Activated naive CD4-positive, alpha-beta T cell treated with anti-CD3 and anti-CD28 coated beads, Interleukin-2, amount 10 ng/mL, durations not matched to agents 7 days and 5 days (primary cell): ENCODE measurements at regions not wholly inside any gene's neighbourhood (a gene's known extent, or its start where the extent isn't known, plus 50 kb on each side); places are given as distances from the start of the nearest gene placed in this dataset.

ENCODE experiments used
- CTCF ChIA-PET: fragments of 350-600 bp; sonication (Branson Sonifier 250); formaldehyde crosslinking; loops from one replicate; lab custom pipeline; 2021; ENCODE audit warnings: antibody characterized with exemption; lab: Charles Lee
- DNase-seq: peaks from one replicate; pipeline ENCODE4 v3.0.0-alpha.2; 2020
- H3K27ac Mint-ChIP-seq: one replicate; pipeline ENCODE4 v1.8.0; 2021; ENCODE audit warnings: mild to moderate bottlenecking, moderate library complexity, mixed read lengths
- H3K27me3 Mint-ChIP-seq: one replicate; pipeline ENCODE4 v1.8.0; 2021; ENCODE audit warnings: mild to moderate bottlenecking, mixed read lengths
- H3K36me3 Mint-ChIP-seq: one replicate; pipeline ENCODE4 v1.8.0; 2021; ENCODE audit warnings: mixed read lengths
- H3K4me1 Mint-ChIP-seq: one replicate; pipeline ENCODE4 v1.8.0; 2021; ENCODE audit warnings: mixed read lengths
- H3K4me3 Mint-ChIP-seq: one replicate; pipeline ENCODE4 v1.8.0; 2021; ENCODE audit warnings: mild to moderate bottlenecking, moderate library complexity, mixed read lengths
- H3K9me3 Mint-ChIP-seq: one replicate; pipeline ENCODE4 v1.8.0; 2021; ENCODE audit warnings: mixed read lengths

GRCh38 chr6:165876588-165876987, 213.5 kb upstream of the PDE10A start:
- Mint-ChIP-seq H3K27me3 (peaks cover 7% of the 10 kb centered on the region), H3K27ac (no peak overlapping the region), H3K4me1 (no peaks in the 10 kb centered on the region), H3K36me3 (no peaks in the 10 kb centered on the region), H3K4me3 (no peak overlapping the region), H3K9me3 (no peaks in the 10 kb centered on the region)
- DNase-seq: no peak
- CTCF ChIA-PET: no interaction called here

- H3K27ac Mint-ChIP-seq: no peak overlapping the region
- H3K36me3 Mint-ChIP-seq: no peaks in the 10 kb centered on the region
- H3K9me3 Mint-ChIP-seq: no peaks in the 10 kb centered on the region
- H3K4me3 Mint-ChIP-seq: no peak overlapping the region
- no peaks in the 10 kb centered on the region for H3K4me1 Mint-ChIP-seq
- DNase-seq: no peak
- CTCF ChIA-PET: no interaction called here
- H3K27me3 Mint-ChIP-seq: peaks cover 7% of the 10 kb centered on the region
Observed at GRCh38 chr6:165875946-165876345, 212.9 kb upstream of the PDE10A start.

GRCh38 chr6:165873976-165874375, 210.9 kb upstream of the PDE10A start:
- CTCF ChIA-PET: no interaction called here
- Mint-ChIP-seq H3K4me3 (no peak overlapping the region), H3K27me3 (peaks cover 7% of the 10 kb centered on the region), H3K36me3 (no peaks in the 10 kb centered on the region), H3K27ac (no peak overlapping the region), H3K9me3 (peaks cover 5% of the 10 kb centered on the region), H3K4me1 (no peaks in the 10 kb centered on the region)
- no peak for DNase-seq

- DNase-seq: no peak
- H3K27ac Mint-ChIP-seq: no peak overlapping the region
- no peak overlapping the region for H3K4me3 Mint-ChIP-seq
- H3K36me3 Mint-ChIP-seq: no peaks in the 10 kb centered on the region
- no peaks in the 10 kb centered on the region for H3K4me1 Mint-ChIP-seq
- peaks cover 7% of the 10 kb centered on the region for H3K27me3 Mint-ChIP-seq
- CTCF ChIA-PET: interaction anchor here (0.6 kb wide), 1 partner anchor 103 kb away, joined by 3 read pairs; no protein-coding TSS in a partner anchor
- H3K9me3 Mint-ChIP-seq: peaks cover 5% of the 10 kb centered on the region
Observed at GRCh38 chr6:165872811-165873210, 209.8 kb upstream of the PDE10A start.

- Mint-ChIP-seq H3K27me3 (peaks cover 7% of the 10 kb centered on the region), H3K4me1 (no peaks in the 10 kb centered on the region), H3K4me3 (no peak overlapping the region), H3K27ac (no peak overlapping the region), H3K36me3 (no peaks in the 10 kb centered on the region), H3K9me3 (peaks cover 5% of the 10 kb centered on the region)
- CTCF ChIA-PET: no interaction called here
- DNase-seq: no peak
Observed at GRCh38 chr6:165872311-165872710, 209.3 kb upstream of the PDE10A start.

GRCh38 chr6:165871571-165871970, 208.5 kb upstream of the PDE10A start:
- H3K27ac Mint-ChIP-seq: no peak overlapping the region
- no peak for DNase-seq
- no peaks in the 10 kb centered on the region for H3K36me3 Mint-ChIP-seq
- H3K4me3 Mint-ChIP-seq: no peak overlapping the region
- peaks cover 5% of the 10 kb centered on the region for H3K9me3 Mint-ChIP-seq
- no peaks in the 10 kb centered on the region for H3K4me1 Mint-ChIP-seq
- CTCF ChIA-PET: interaction anchor here (1.0 kb wide), 1 partner anchor 24 kb away, joined by 3 read pairs; no protein-coding TSS in a partner anchor
- peaks cover 3% of the 10 kb centered on the region for H3K27me3 Mint-ChIP-seq

- peaks cover 5% of the 10 kb centered on the region for H3K9me3 Mint-ChIP-seq
- no peak for DNase-seq
- no peaks in the 10 kb centered on the region for H3K4me1 Mint-ChIP-seq
- no peak overlapping the region for H3K4me3 Mint-ChIP-seq
- no peak overlapping the region for H3K27ac Mint-ChIP-seq
- no peaks in the 10 kb centered on the region for H3K27me3 Mint-ChIP-seq
- CTCF ChIA-PET: no interaction called here
- no peaks in the 10 kb centered on the region for H3K36me3 Mint-ChIP-seq
Observed at GRCh38 chr6:165869526-165869925, 206.5 kb upstream of the PDE10A start.

DNA sequence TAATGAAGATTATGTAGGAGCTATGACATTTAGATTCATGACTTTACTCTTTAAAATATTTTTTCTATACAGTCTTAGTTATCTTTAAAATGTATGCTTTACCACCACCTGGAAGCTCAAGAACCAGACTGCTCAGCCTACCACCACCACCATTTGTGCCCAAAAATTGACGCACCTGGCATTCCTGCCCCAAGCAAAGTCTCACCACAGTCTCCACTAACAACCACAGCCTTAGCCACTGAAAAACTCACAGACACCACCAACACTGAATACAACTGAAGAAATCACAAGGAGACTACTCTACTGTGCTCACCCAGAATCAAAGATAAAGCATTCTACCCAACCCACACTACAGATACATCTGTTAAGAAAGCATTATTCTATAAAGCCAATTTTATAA, 201.9 kb upstream of the PDE10A start:
- H3K27me3 Mint-ChIP-seq: peaks cover 3% of the 10 kb centered on the region
- DNase-seq: no peak
- no peaks in the 10 kb centered on the region for H3K4me1 Mint-ChIP-seq
- CTCF ChIA-PET: interaction anchor here (0.7 kb wide), 1 partner anchor 233 kb away, joined by 3 read pairs; no protein-coding TSS in a partner anchor
- peaks cover 5% of the 10 kb centered on the region for H3K9me3 Mint-ChIP-seq
- H3K27ac Mint-ChIP-seq: no peak overlapping the region
- H3K4me3 Mint-ChIP-seq: no peak overlapping the region
- H3K36me3 Mint-ChIP-seq: no peaks in the 10 kb centered on the region

GRCh38 chr6:165864218-165864617, 201.2 kb upstream of the PDE10A start:
- CTCF ChIA-PET: no interaction called here
- no peaks in the 10 kb centered on the region for H3K36me3 Mint-ChIP-seq
- peaks cover under 1% of the 10 kb centered on the region for H3K9me3 Mint-ChIP-seq
- peaks cover 3% of the 10 kb centered on the region for H3K27me3 Mint-ChIP-seq
- H3K27ac Mint-ChIP-seq: no peak overlapping the region
- no peak overlapping the region for H3K4me3 Mint-ChIP-seq
- DNase-seq: no peak
- no peaks in the 10 kb centered on the region for H3K4me1 Mint-ChIP-seq

- Mint-ChIP-seq H3K4me3 (no peak overlapping the region), H3K27ac (no peak overlapping the region), H3K27me3 (peaks cover 3% of the 10 kb centered on the region), H3K9me3 (no peaks in the 10 kb centered on the region), H3K4me1 (no peaks in the 10 kb centered on the region), H3K36me3 (no peaks in the 10 kb centered on the region)
- DNase-seq: no peak
- CTCF ChIA-PET: no interaction called here
Observed at GRCh38 chr6:165863801-165864200, 200.8 kb upstream of the PDE10A start.

DNA sequence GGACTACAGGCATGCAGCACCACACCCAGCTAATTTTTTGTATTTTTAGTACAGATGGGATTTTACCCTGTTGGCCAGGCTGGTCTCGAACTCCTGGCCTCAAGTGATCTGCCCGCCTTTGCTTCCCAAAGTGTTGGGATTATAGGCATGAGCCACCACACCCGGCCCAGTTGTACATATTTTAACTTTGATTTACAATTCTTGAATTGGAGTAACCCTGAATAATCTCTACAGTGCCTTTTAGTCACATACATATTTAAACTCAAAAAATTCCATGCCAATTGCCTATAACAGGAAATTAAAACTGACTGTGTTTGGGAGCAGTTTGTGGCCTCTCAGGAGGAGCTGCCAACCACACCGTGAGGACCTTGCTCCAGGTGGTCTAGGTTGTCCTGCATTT, 199.8 kb upstream of the PDE10A start:
- Mint-ChIP-seq H3K9me3 (no peaks in the 10 kb centered on the region), H3K27ac (no peak overlapping the region), H3K4me3 (no peak overlapping the region), H3K4me1 (no peaks in the 10 kb centered on the region), H3K27me3 (peaks cover 3% of the 10 kb centered on the region), H3K36me3 (no peaks in the 10 kb centered on the region)
- CTCF ChIA-PET: no interaction called here
- DNase-seq: no peak

- Mint-ChIP-seq H3K27ac (no peak overlapping the region), H3K4me1 (no peaks in the 10 kb centered on the region), H3K4me3 (no peak overlapping the region), H3K27me3 (peaks cover 10% of the 10 kb centered on the region), H3K36me3 (no peaks in the 10 kb centered on the region), H3K9me3 (no peaks in the 10 kb centered on the region)
- CTCF ChIA-PET: no interaction called here
- DNase-seq: no peak
Observed at GRCh38 chr6:165861226-165861625, 198.2 kb upstream of the PDE10A start.

- Mint-ChIP-seq H3K27ac (no peak overlapping the region), H3K27me3 (peaks cover 37% of the 10 kb centered on the region), H3K36me3 (no peaks in the 10 kb centered on the region), H3K9me3 (no peaks in the 10 kb centered on the region), H3K4me1 (no peaks in the 10 kb centered on the region), H3K4me3 (no peak overlapping the region)
- no peak for DNase-seq
- CTCF ChIA-PET: no interaction called here
Observed at GRCh38 chr6:165858586-165858985, 195.5 kb upstream of the PDE10A start.

DNA sequence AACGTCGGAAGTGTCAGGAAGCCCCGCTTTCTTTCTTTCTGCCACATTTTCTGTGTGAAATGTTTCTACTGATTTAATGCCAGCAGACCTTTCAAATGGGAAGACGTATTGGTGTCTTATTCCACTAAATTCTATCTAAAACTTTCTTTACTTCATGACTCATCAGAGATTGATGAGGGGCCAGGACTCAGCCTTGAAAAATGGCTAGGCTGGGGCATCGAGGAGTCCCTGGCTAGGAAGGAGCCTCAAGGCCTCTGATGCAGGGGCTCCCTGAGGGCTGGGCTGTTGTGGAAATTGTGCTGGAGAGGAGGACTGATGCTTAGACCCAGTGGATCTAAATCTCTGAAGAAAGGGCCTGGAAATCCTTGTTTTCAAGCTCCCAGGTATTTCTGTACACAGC, 192.8 kb upstream of the PDE10A start:
- CTCF ChIA-PET: no interaction called here
- Mint-ChIP-seq H3K36me3 (no peaks in the 10 kb centered on the region), H3K27me3 (peaks cover 48% of the 10 kb centered on the region), H3K27ac (no peak overlapping the region), H3K9me3 (no peaks in the 10 kb centered on the region), H3K4me3 (no peak overlapping the region), H3K4me1 (no peaks in the 10 kb centered on the region)
- DNase-seq: no peak

- no peak for DNase-seq
- Mint-ChIP-seq H3K27me3 (peaks cover 53% of the 10 kb centered on the region), H3K4me3 (no peak overlapping the region), H3K36me3 (no peaks in the 10 kb centered on the region), H3K9me3 (no peaks in the 10 kb centered on the region), H3K4me1 (peaks cover 3% of the 10 kb centered on the region), H3K27ac (no peak overlapping the region)
- CTCF ChIA-PET: no interaction called here
Observed at GRCh38 chr6:165854863-165855593, 192.0 kb upstream of the PDE10A start.
